CD4-positive, alpha-beta memory T cell (primary cell): ENCODE measurements at regions not wholly inside any gene's neighbourhood (a gene's known extent, or its start where the extent isn't known, plus 50 kb on each side); places are given as distances from the start of the nearest gene placed in this dataset.

Experiments
- CTCF ChIA-PET: fragments of 350-600 bp; sonication (Branson Sonifier 250); formaldehyde crosslinking; loops from one replicate; lab custom pipeline; 2021; ENCODE audit warnings: inconsistent platforms; ENCODE audit not compliant: partially characterized antibody; lab: Charles Lee
- POLR2A ChIA-PET: fragments of 350-600 bp; sonication (Branson Sonifier 250); formaldehyde crosslinking; loops from one replicate; lab custom pipeline; 2021; ENCODE audit not compliant: partially characterized antibody; lab: Charles Lee
- DNase-seq, 5 donors: peaks; one replicate each; pipeline versions ENCODE4 v3.0.0 to v3.0.0-alpha.2; 2020 to 2022; ENCODE audit warnings: mixed read lengths in 1 of 5
- H3K27ac ChIP-seq: one replicate; pipeline ENCODE4 v1.7.0; 2013; ENCODE audit warnings: low read depth, low read length
- H3K27me3 ChIP-seq: 2 replicates; pipeline ENCODE4 v1.7.0; 2013; ENCODE audit warnings: mild to moderate bottlenecking, low read length, moderate library complexity; ENCODE audit not compliant: insufficient read depth
- H3K36me3 ChIP-seq: 2 replicates; pipeline ENCODE4 v1.7.0; 2013; ENCODE audit warnings: mild to moderate bottlenecking, low read length, moderate library complexity; ENCODE audit not compliant: insufficient read depth
- H3K4me1 ChIP-seq: 2 replicates; pipeline ENCODE4 v1.7.0; 2013; ENCODE audit warnings: mild to moderate bottlenecking, low read length, moderate library complexity; ENCODE audit not compliant: insufficient read depth
- H3K4me3 ChIP-seq, 2 donors: one replicate each; pipeline ENCODE4 v1.7.0; 2013; ENCODE audit warnings: low read length in 2 of 2, mild to moderate bottlenecking in 1 of 2
- H3K9me3 ChIP-seq, 2 donors: one replicate each; pipeline ENCODE4 v1.7.0; 2013; ENCODE audit warnings: low read length in 2 of 2, control low read depth in 1 of 2; ENCODE audit not compliant: control insufficient read depth in 1 of 2
- H3K27ac Mint-ChIP-seq, 7 donors: one replicate each; pipeline ENCODE4 v1.8.0; 2020 to 2021; ENCODE audit warnings: mixed read lengths in 7 of 7, mild to moderate bottlenecking in 6 of 7, inconsistent platforms in 3 of 7, moderate library complexity in 3 of 7
- H3K27me3 Mint-ChIP-seq, 2 donors: one replicate each; pipeline ENCODE4 v1.8.0; 2020 to 2021; ENCODE audit warnings: mixed read lengths in 2 of 2
- H3K36me3 Mint-ChIP-seq, 2 donors: one replicate each; pipeline ENCODE4 v1.8.0; 2020 to 2021; ENCODE audit warnings: mixed read lengths in 2 of 2, inconsistent platforms in 1 of 2, mild to moderate bottlenecking in 1 of 2
- H3K4me1 Mint-ChIP-seq, 4 donors: one replicate each; pipeline ENCODE4 v1.8.0; 2020 to 2021; ENCODE audit warnings: mixed read lengths in 4 of 4, mild to moderate bottlenecking in 1 of 4
- H3K4me3 Mint-ChIP-seq, 8 donors: one replicate each; pipeline ENCODE4 v1.8.0; 2020 to 2021; ENCODE audit warnings: mixed read lengths in 8 of 8, mild to moderate bottlenecking in 7 of 8, moderate library complexity in 6 of 8, inconsistent platforms in 3 of 8
- H3K9me3 Mint-ChIP-seq, 8 donors: one replicate each; pipeline ENCODE4 v1.8.0; 2020 to 2021; ENCODE audit warnings: mixed read lengths in 8 of 8, mild to moderate bottlenecking in 5 of 8, inconsistent platforms in 3 of 8, moderate library complexity in 1 of 8
- intact Hi-C: fragments of 100-400 bp; cut with micrococcal nuclease; formaldehyde crosslinking; loops from one replicate; pipeline ENCODE4 v1.15.1; 2023

DNA sequence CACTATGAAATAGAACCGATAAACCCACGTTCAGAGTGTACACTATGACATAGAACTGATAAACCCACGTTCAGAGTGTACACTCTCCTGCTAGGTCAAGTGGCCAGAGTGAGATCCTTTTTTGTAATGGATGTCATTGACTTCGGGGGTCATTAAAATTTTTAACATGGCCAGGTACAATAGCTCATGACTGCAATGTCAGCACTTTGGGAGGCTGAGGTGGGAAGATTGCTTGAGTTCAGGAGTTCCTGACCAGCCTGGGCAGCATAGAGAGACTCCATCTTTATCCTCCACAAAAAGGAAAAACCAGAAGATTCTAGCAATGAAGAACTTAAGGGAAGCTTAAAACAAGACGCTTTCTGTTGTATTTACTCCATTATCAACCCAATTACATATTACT, 439.7 kb upstream of the FRG1 start:
- DNase-seq: no peak
- peaks cover 0 to 5% (median 0%) of the 10 kb centered on the region in 4 donors for H3K4me1 Mint-ChIP-seq
- Histone ChIP-seq H3K36me3 (no peaks in the 10 kb centered on the region), H3K27me3 (no peaks in the 10 kb centered on the region), H3K4me3 (no peak overlapping the region), H3K27ac (no peak overlapping the region), H3K9me3 (no peaks in the 10 kb centered on the region), H3K4me1 (no peaks in the 10 kb centered on the region)
- no peak overlapping the region for H3K27ac Mint-ChIP-seq
- peaks cover 0 to 2% of the 10 kb centered on the region in 2 donors for H3K27me3 Mint-ChIP-seq
- CTCF ChIA-PET: no interaction called here
- H3K36me3 Mint-ChIP-seq: no peaks in the 10 kb centered on the region
- no peak overlapping the region for H3K4me3 Mint-ChIP-seq
- H3K9me3 Mint-ChIP-seq: peaks cover 0 to 5% (median 3%) of the 10 kb centered on the region in 8 donors
- intact Hi-C loops: no loop called here
- POLR2A ChIA-PET: no interaction called here

DNA sequence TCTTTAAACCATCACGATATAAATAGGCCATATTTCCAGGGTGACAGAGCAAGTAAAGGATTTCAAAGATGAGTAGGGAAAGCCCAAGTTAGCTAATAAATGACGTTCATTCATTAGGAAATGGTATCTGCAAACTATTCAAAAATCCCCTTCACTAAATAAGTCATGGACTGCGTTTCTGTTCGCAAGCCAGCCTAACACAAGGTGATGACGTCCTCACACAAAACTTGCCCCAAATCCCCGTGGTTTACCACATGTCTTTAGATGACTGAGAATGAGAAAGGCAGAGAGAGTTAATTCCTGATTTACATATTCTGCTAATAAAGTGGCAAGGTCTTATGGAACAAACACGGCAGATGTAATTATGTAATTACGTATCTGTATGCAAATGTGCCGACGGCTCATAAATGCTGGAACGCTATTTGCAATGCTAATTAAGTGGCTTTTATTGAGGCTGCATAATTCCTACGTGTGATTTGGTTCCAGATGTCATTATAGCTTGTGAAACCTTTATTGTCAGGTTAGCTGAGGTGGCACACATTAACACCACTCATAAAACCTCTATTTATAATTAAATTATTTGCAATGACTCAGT, 437.7 kb upstream of the FRG1 start:
- no peaks in the 10 kb centered on the region for H3K36me3 Mint-ChIP-seq
- ChIA-PET POLR2A (no interaction called here), CTCF (no interaction called here)
- Histone ChIP-seq H3K9me3 (no peaks in the 10 kb centered on the region), H3K4me1 (no peaks in the 10 kb centered on the region), H3K27ac (no peak overlapping the region), H3K36me3 (no peaks in the 10 kb centered on the region), H3K27me3 (no peaks in the 10 kb centered on the region), H3K4me3 (no peak overlapping the region)
- peaks cover 0 to 5% (median 0%) of the 10 kb centered on the region in 4 donors for H3K4me1 Mint-ChIP-seq
- H3K27me3 Mint-ChIP-seq: no peaks in the 10 kb centered on the region
- DNase-seq: no peak
- no peak overlapping the region for H3K27ac Mint-ChIP-seq
- H3K9me3 Mint-ChIP-seq: peaks cover 0 to 7% (median under 1%) of the 10 kb centered on the region in 8 donors
- peak overlapping the region in 1 of 8 donors; percentile 32 for H3K4me3 Mint-ChIP-seq
- intact Hi-C loops: no loop called here

DNA sequence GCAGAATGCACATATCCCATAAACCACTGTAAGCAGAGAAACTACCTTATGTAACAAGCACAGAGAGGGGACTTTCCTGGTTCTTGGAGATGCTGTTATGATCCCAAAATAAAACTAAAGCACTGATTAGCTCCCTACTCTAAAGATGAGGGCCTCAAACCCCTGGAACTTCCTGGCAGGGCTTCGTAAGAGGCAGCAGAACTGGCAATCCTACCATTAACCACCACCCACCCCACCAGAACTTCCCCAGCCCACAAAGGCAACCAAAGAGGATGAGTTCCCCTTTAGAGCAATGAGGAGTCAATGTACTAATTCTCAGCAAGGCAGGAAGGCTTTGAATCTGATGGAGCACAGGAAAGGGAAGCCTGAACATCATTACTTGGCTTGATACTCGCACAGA, 436.5 kb upstream of the FRG1 start:
- POLR2A ChIA-PET: no interaction called here

DNA sequence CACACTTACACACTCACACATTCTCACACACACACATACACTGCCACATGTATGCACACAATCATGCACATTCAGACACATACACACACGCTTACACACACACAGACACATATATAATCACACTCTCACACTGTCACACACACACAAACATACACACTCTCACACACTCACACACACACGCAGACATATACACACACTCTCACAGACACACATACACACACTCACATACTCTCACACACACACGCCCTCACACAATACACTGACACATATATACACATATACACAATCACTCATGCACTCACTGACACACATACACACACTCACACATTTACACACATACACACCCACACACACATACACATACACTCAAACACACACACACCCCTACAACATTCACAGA, 435.3 kb upstream of the FRG1 start:
- Mint-ChIP-seq H3K27ac (no peak overlapping the region), H3K36me3 (no peaks in the 10 kb centered on the region), H3K27me3 (no peaks in the 10 kb centered on the region), H3K9me3 (peaks cover 0 to 7% (median 1%) of the 10 kb centered on the region in 8 donors), H3K4me3 (peak overlapping the region in 1 of 8 donors; percentile 1), H3K4me1 (peaks cover 0 to 5% (median 0%) of the 10 kb centered on the region in 4 donors)
- no peaks in the 10 kb centered on the region for H3K27me3 ChIP-seq
- H3K9me3 ChIP-seq: no peaks in the 10 kb centered on the region
- POLR2A ChIA-PET: no interaction called here
- intact Hi-C loops: no loop called here
- no peaks in the 10 kb centered on the region for H3K36me3 ChIP-seq
- no peak for DNase-seq
- no peak overlapping the region for H3K4me3 ChIP-seq
- no peaks in the 10 kb centered on the region for H3K4me1 ChIP-seq
- CTCF ChIA-PET: no interaction called here
- H3K27ac ChIP-seq: no peak overlapping the region

More for the DNA sequence above, 436.5 kb upstream of the FRG1 start:
- H3K4me3 Mint-ChIP-seq: no peak overlapping the region
- Histone ChIP-seq H3K27me3 (no peaks in the 10 kb centered on the region), H3K9me3 (no peaks in the 10 kb centered on the region), H3K27ac (no peak overlapping the region), H3K4me1 (no peaks in the 10 kb centered on the region), H3K36me3 (no peaks in the 10 kb centered on the region), H3K4me3 (no peak overlapping the region)
- no peaks in the 10 kb centered on the region for H3K36me3 Mint-ChIP-seq
- DNase-seq: no peak
- no peaks in the 10 kb centered on the region for H3K27me3 Mint-ChIP-seq
- CTCF ChIA-PET: no interaction called here
- H3K9me3 Mint-ChIP-seq: peaks cover 0 to 7% (median 0%) of the 10 kb centered on the region in 8 donors
- H3K4me1 Mint-ChIP-seq: peaks cover 0 to 5% (median 0%) of the 10 kb centered on the region in 4 donors
- no peak overlapping the region for H3K27ac Mint-ChIP-seq
- intact Hi-C loops: no loop called here

DNA sequence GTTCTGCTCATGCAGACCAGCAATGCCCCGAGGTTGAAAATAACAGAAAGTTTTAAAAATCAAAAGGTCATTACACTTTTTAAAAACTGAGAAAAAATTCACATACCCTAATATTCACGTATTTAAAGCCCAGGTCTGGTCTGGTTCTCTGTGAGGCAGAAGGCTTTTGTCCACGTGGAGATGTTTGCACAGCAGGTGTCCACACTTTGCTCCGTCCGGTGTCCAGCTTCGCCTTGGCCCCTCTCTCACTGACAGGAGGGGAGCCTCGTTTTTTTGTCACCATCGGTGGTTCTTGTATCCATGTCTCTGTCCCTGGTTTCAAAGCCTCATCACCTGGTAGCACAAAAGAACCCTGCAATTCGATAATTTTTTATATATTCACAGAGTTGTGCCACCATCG, 434.6 kb upstream of the FRG1 start:
- no peaks in the 10 kb centered on the region for H3K27me3 Mint-ChIP-seq
- H3K9me3 ChIP-seq: no peaks in the 10 kb centered on the region
- DNase-seq: no peak
- CTCF ChIA-PET: no interaction called here
- H3K27ac ChIP-seq: no peak overlapping the region
- H3K36me3 ChIP-seq: no peaks in the 10 kb centered on the region
- POLR2A ChIA-PET: no interaction called here
- H3K27ac Mint-ChIP-seq: no peak overlapping the region
- H3K4me3 Mint-ChIP-seq: no peak overlapping the region
- H3K27me3 ChIP-seq: no peaks in the 10 kb centered on the region
- no peaks in the 10 kb centered on the region for H3K4me1 ChIP-seq
- H3K9me3 Mint-ChIP-seq: peaks cover 0 to 7% (median 1%) of the 10 kb centered on the region in 8 donors
- H3K4me1 Mint-ChIP-seq: peaks cover 0 to 5% (median 0%) of the 10 kb centered on the region in 4 donors
- no peaks in the 10 kb centered on the region for H3K36me3 Mint-ChIP-seq
- intact Hi-C loops: no loop called here
- no peak overlapping the region for H3K4me3 ChIP-seq

DNA sequence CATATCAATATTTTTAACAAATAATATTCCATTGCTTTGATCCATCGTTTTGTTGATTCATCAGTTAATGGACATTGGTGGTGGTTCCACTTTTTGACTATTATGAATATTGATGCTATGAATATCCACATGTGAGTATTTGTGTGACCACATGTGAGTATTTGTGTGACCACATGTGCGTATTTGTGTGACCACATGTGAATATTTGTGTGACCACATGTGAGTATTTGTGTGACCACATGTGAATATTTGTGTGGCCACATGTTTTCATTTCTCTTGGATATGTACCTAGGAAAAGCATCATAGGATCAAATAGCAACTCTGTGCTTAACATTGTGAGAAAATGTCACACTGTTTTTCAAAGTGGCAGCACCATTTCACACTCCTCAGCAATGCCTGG, 433.6 kb upstream of the FRG1 start:
- Mint-ChIP-seq H3K9me3 (peaks cover 0 to 10% (median 1%) of the 10 kb centered on the region in 8 donors), H3K36me3 (no peaks in the 10 kb centered on the region), H3K27me3 (no peaks in the 10 kb centered on the region), H3K4me1 (peaks cover 0 to 5% (median 0%) of the 10 kb centered on the region in 4 donors), H3K4me3 (no peak overlapping the region), H3K27ac (no peak overlapping the region)
- no peaks in the 10 kb centered on the region for H3K9me3 ChIP-seq
- CTCF ChIA-PET: no interaction called here
- no peaks in the 10 kb centered on the region for H3K27me3 ChIP-seq
- no peak for DNase-seq
- H3K27ac ChIP-seq: no peak overlapping the region
- intact Hi-C loops: no loop called here
- POLR2A ChIA-PET: no interaction called here
- H3K4me3 ChIP-seq: no peak overlapping the region
- H3K36me3 ChIP-seq: no peaks in the 10 kb centered on the region
- H3K4me1 ChIP-seq: no peaks in the 10 kb centered on the region

DNA sequence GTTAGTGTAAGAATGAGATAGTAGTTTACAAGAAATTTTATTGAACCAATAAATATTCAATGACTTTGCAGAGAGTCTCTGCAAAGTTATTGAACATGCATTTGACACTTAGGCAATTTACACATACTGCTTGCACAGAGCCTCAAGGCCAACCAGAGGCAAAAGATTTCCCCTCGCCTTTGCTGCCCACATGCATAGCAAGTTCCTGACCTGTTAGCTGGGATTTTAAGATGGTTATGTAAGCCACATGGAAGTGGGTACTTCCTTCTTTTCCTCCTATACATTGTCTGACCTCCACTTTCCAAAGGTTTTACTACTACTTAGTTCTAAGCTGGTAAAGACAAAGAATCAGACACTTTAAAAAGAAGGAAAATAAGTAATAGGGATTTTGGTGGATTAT, 430.1 kb upstream of the FRG1 start:
- Mint-ChIP-seq H3K27ac (no peak overlapping the region), H3K4me3 (no peak overlapping the region), H3K9me3 (peaks cover 0 to 10% (median 0%) of the 10 kb centered on the region in 8 donors), H3K4me1 (no peaks in the 10 kb centered on the region), H3K36me3 (no peaks in the 10 kb centered on the region), H3K27me3 (no peaks in the 10 kb centered on the region)
- Histone ChIP-seq H3K4me3 (no peak overlapping the region), H3K4me1 (no peaks in the 10 kb centered on the region), H3K36me3 (no peaks in the 10 kb centered on the region), H3K27me3 (no peaks in the 10 kb centered on the region), H3K27ac (no peak overlapping the region), H3K9me3 (no peaks in the 10 kb centered on the region)
- ChIA-PET CTCF (no interaction called here), POLR2A (no interaction called here)
- DNase-seq: no peak
- intact Hi-C loops: no loop called here
